GM23338 (cell line): ENCODE measurements at regions not wholly inside any gene's neighbourhood (a gene's known extent, or its start where the extent isn't known, plus 50 kb on each side); places are given as distances from the start of the nearest gene placed in this dataset.

Experiments used
- CTCF ChIP-seq, 2 experiments: fragments of 200-600 bp in 1 of 2; sonication (generic) in 1 of 2; conservative IDR thresholded peaks; 2 replicates each; pipeline versions ENCODE4 v1.5.1 to v1.6.1; 2016 to 2017; ENCODE audit warnings: antibody characterized with exemption in 2 of 2, low read depth in 2 of 2, mild to moderate bottlenecking in 2 of 2, moderate library complexity in 1 of 2
- EZH2 ChIP-seq: fragments of 200-600 bp; sonication (generic); IDR thresholded peaks from one replicate; pipeline ENCODE4 v1.8.0; 2017; ENCODE audit warnings: antibody characterized with exemption, mild to moderate bottlenecking, low read depth; ENCODE audit not compliant: unreplicated experiment
- EZH2phosphoT487 ChIP-seq: fragments of 200-600 bp; sonication (generic); IDR thresholded peaks from one replicate; pipeline ENCODE4 v1.8.1; 2018; ENCODE audit warnings: antibody characterized with exemption; ENCODE audit not compliant: unreplicated experiment
- POLR2AphosphoS5 ChIP-seq: IDR thresholded peaks from 2 replicates; pipeline ENCODE4 v1.6.1; 2016; ENCODE audit warnings: antibody characterized with exemption, low read depth
- REST ChIP-seq: IDR thresholded peaks from one replicate; pipeline ENCODE4 v1.6.1; 2018; ENCODE audit warnings: antibody characterized with exemption; ENCODE audit not compliant: unreplicated experiment
- ZNF114 ChIP-seq: fragments of 250-450 bp; sonication (Bioruptor Pico); IDR thresholded peaks from 2 replicates; pipeline ENCODE4 v1.5.0; 2020; ENCODE audit warnings: mild to moderate bottlenecking, moderate library complexity

- TF ChIP-seq CTCF (conservative IDR thresholded peaks at IDR 0.05; ENCODE audit: low read depth in 2 of 2), result no peak
- no peak for TF ChIP-seq EZH2
- TF ChIP-seq REST, result no peak
- TF ChIP-seq POLR2AphosphoS5, result no peak
- no peak for TF ChIP-seq ZNF114 (CRISPR knock-in tag)
- no peak for TF ChIP-seq EZH2phosphoT487
Measured at GRCh38 chr2:143934626-143935481, 585.1 kb downstream of the ZEB2 start.
